Activated T-cell treated with anti-CD3 and anti-CD28 coated beads, Interleukin-2, amount 50 U/mL, for 24 hours (primary cell): ENCODE measurements at regions not wholly inside any gene's neighbourhood (a gene's known extent, or its start where the extent isn't known, plus 50 kb on each side); places are given as distances from the start of the nearest gene placed in this dataset.

ENCODE experiments used
- DNase-seq: peaks from one replicate; pipeline ENCODE4 v3.0.0-alpha.2; 2020
- H3K27ac Mint-ChIP-seq: 2 replicates; pipeline ENCODE4 v1.8.0; 2020; ENCODE audit warnings: mild to moderate bottlenecking, mixed read lengths
- H3K27me3 Mint-ChIP-seq: 2 replicates; pipeline ENCODE4 v1.8.0; 2020; ENCODE audit warnings: mixed read lengths
- H3K36me3 Mint-ChIP-seq: 2 replicates; pipeline ENCODE4 v1.8.0; 2020; ENCODE audit warnings: low read depth, mixed read lengths
- H3K4me1 Mint-ChIP-seq: 2 replicates; pipeline ENCODE4 v1.8.0; 2020; ENCODE audit warnings: low read depth, mixed read lengths
- H3K4me3 Mint-ChIP-seq: 2 replicates; pipeline ENCODE4 v1.8.0; 2020; ENCODE audit warnings: mild to moderate bottlenecking, moderate library complexity, mixed read lengths
- H3K9me3 Mint-ChIP-seq: 2 replicates; pipeline ENCODE4 v1.8.0; 2020; ENCODE audit warnings: mixed read lengths

DNA sequence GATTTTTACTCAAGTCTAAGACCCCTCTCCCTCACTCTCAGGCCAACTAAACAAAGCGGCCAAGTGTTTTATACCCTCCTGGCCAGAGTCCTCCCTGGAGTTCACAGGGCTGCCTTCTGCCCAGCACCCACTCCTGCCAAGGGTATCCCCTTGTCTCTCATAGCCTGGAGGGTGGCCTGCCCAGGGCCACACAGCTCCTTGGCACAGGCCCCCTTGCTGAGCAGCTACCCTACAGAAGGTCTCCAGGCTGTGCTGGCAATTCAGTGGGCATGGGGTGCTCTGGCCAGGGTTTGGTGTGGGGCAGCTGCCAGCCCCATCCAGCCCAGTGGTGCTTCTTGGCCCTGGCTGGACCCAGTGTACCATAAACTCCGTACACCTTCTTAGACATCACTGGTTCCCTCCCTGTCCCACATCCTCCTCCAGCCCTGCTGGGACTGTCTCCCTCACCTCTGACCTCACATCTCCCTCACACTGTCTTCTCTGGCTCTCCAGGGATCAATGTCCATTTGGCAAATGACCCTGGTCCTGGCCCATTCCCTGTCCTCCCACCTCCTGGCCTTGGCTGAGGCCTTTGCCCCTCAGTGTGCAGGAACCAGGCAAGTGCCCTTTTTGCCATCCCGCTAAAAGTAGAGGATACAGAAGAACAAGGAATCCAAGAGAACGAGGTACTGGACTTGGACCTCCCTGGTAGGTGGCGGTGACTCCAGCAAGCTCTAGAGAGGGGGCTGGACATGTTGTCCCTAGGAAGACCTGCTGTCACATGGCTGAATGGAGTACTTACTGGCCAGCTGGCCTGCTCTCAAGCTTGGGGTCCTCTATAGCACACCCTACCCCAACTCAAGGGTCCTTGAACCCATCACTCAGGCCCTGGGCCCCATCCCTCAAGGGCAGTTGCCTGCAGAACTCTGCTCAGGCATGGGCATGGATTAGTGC is 50.0 kb upstream of the TRPM1 start:
- Mint-ChIP-seq H3K4me1 (no peaks in the 10 kb centered on the region), H3K27me3 (peaks cover 3% of the 10 kb centered on the region), H3K9me3 (no peaks in the 10 kb centered on the region), H3K4me3 (no peak overlapping the region), H3K36me3 (no peaks in the 10 kb centered on the region), H3K27ac (no peak overlapping the region)
- no peak for DNase-seq

DNA sequence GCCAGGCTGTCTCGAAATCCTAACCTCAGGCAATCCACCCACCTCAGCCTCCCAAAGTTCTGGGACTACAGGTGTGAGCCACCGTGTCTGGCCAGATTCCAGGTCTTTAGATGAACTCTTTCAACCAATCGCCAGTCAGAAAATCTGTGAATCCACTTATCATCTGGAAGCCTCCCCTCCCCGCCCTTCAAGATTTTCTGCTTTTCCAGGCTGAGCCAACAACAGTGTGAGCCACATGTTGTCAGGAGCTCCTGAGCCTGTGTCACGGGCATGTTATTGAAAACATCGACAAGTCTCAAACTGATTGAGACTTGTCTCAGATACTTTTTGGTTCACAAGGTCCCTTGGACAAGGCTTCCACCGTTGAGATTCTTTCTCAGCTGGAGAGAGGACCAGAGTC is 52.0 kb upstream of the TRPM1 start:
- H3K27me3 Mint-ChIP-seq, result peaks cover 3% of the 10 kb centered on the region
- no peaks in the 10 kb centered on the region for H3K36me3 Mint-ChIP-seq
- DNase-seq, result no peak
- H3K4me1 Mint-ChIP-seq, result no peaks in the 10 kb centered on the region
- H3K27ac Mint-ChIP-seq, result no peak overlapping the region
- no peak overlapping the region for H3K4me3 Mint-ChIP-seq
- no peaks in the 10 kb centered on the region for H3K9me3 Mint-ChIP-seq

DNA sequence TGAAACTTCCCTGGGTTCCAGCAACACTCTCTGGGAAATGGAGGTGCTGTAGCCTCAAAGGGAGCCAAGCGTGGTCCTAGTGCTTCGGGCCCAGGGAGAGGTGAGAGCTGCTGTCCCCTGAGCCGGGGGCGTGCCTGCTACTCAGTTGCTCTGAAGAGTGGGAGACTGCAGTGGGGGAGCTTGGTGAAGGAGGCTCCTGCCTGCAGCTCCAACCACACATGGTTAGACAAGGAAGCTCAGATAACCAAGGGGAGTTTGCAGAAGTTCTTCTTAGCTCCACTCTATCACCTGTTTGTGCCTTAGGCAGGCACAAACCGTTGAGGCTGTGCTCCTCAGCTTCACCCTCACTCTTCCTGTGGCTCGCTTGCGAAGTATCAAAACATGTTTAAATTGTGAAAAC is 53.6 kb upstream of the TRPM1 start:
- H3K27me3 Mint-ChIP-seq, result peaks cover 3% of the 10 kb centered on the region
- H3K4me3 Mint-ChIP-seq, result no peak overlapping the region
- DNase-seq, result no peak
- H3K4me1 Mint-ChIP-seq, result no peaks in the 10 kb centered on the region
- H3K27ac Mint-ChIP-seq, result no peak overlapping the region
- H3K9me3 Mint-ChIP-seq, result no peaks in the 10 kb centered on the region
- no peaks in the 10 kb centered on the region for H3K36me3 Mint-ChIP-seq

DNA sequence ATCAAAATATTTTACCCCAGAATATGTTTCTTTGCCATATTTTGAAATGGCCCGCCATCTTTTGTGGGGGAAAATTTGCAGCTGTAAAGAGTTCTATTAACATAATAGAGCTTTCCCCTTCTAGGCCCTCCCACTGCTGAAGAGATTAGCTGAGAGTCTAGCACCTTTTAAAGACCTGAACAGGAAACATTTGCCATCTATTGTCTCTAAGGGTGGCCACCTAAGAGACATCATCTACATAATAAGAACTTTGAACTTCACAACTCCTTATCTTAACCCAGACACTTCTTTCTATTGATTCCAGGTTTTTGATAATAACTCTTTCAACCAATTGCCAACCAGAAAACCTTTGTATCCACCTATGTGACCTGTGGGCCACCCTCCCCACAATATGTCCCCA is 54.7 kb upstream of the TRPM1 start:
- Mint-ChIP-seq H3K27me3 (peaks cover 3% of the 10 kb centered on the region), H3K9me3 (no peaks in the 10 kb centered on the region), H3K4me1 (no peaks in the 10 kb centered on the region), H3K27ac (no peak overlapping the region), H3K36me3 (no peaks in the 10 kb centered on the region), H3K4me3 (no peak overlapping the region)
- no peak for DNase-seq

DNA sequence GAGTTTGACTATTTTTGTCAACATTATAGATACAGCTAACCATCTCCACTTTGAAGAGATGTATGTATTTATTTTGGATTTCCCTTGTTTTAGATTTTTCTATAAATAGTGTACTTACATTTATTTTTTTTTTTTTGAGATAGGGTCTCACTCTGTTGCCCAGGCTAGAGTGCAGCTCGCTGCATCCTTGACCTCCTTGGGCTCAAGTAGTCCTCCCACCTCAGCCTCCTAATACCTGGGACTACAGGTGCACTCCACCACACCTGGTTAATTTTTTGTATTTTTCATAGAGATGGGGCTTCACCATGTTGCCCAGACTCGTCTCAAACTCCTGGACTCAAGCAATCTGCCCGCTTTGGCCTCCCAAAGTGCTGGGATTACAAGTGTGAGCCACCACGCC is 55.3 kb upstream of the TRPM1 start:
- no peaks in the 10 kb centered on the region for H3K9me3 Mint-ChIP-seq
- peaks cover 1% of the 10 kb centered on the region for H3K27me3 Mint-ChIP-seq
- no peak for DNase-seq
- H3K36me3 Mint-ChIP-seq, result no peaks in the 10 kb centered on the region
- no peaks in the 10 kb centered on the region for H3K4me1 Mint-ChIP-seq
- no peak overlapping the region for H3K4me3 Mint-ChIP-seq
- H3K27ac Mint-ChIP-seq, result no peak overlapping the region

DNA sequence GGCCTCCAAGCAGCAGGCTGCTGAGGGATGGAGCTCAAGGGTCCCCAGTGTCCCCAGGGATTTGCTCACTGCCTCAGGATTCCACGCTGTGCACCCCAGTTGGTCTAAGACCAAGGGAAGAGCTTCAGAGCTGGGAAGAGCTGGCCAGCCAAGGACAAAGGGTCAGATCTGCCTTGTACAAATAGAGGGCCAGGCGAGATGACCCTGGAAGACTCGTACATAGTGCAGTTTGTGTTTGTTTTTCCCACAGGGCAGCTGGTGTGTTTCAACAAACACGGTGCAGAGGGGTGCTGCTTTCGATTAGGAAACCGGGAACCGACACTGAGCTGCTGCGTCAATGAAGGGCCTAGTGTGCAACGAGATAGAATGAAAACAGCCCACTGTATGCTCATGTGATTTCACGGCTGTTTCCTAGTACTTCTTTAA is 56.1 kb upstream of the TRPM1 start:
- Mint-ChIP-seq H3K9me3 (no peaks in the 10 kb centered on the region), H3K4me3 (no peak overlapping the region), H3K27me3 (no peaks in the 10 kb centered on the region), H3K4me1 (no peaks in the 10 kb centered on the region), H3K27ac (no peak overlapping the region), H3K36me3 (no peaks in the 10 kb centered on the region)
- no peak for DNase-seq

DNA sequence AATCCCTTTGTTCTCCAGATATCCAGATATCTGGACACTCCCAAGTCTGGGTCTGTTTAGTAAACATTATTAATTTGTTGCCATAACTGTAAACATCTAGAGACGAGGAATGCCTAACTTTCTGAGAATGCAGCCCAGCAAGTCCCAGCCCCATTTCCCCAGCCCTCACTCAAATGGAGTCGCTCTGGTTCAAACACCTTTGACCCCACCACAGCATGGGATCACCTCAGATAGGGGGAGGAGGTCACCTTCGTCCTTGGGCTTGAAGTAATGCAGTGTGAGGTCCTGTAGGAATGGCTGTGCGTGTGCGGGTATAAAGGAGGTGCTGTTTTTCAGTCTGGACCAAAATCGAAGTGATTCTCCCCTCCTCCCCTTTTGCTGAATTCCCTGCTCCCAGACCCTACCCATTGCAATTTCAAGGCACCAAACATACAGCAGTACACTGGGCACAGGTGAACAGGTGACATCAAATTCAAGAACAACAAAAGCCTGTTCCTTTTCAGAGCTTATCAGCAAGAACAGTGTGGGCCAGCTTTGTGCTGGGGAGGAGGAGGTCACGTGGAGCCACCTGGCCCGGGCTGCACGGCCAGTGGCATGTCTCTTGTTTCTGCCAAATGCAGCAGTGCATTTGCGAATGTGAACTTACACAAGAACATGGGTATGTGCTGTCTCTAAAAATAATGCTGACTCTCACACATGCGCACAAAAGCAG is 57.5 kb upstream of the TRPM1 start:
- H3K4me3 Mint-ChIP-seq, result no peak overlapping the region
- no peak for DNase-seq
- no peak overlapping the region for H3K27ac Mint-ChIP-seq
- no peaks in the 10 kb centered on the region for H3K9me3 Mint-ChIP-seq
- H3K27me3 Mint-ChIP-seq, result no peaks in the 10 kb centered on the region
- no peaks in the 10 kb centered on the region for H3K4me1 Mint-ChIP-seq
- H3K36me3 Mint-ChIP-seq, result no peaks in the 10 kb centered on the region

DNA sequence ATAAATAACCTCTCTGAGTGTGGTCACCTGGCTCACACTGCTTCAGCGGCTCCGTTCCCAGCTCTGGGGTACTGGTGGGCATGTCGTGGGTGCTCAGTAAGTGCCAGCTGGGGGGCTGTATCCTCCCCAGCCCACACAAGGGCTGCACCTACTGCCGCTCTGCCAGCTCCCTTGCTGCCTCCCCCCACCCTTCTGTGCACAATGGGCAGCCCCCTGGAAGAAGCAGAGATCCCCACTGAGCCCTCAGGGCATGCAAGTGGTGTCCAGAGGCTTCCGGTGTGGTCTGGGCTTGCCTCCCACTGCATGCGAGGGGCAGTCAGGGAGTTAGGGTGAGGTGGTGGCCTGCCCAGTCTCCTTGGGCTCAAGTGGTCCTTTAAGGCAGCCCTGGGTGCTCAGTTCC is 58.3 kb upstream of the TRPM1 start:
- H3K4me1 Mint-ChIP-seq, result no peaks in the 10 kb centered on the region

DNA sequence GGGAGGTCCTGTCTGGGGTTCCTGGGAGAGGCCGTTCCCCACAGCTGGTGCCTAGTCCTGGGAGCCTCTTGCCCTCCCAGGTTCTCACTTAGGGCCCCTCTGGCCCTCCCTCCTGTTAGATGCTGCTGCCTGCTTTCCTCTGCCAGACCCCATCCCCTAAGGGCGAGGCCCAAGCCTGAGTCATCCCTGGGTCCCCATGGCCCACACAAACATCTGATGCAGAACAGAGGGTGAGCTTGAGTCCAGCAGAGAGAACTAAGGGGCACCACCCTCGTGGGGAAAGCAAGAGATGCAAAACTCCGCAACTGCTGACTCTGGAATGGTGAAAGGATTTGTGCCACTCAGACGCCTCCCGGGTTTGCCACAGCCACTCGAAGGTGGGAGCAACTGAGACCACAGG is 58.8 kb upstream of the TRPM1 start:
- Mint-ChIP-seq H3K27ac (no peak overlapping the region), H3K4me3 (no peak overlapping the region), H3K9me3 (no peaks in the 10 kb centered on the region), H3K27me3 (no peaks in the 10 kb centered on the region), H3K36me3 (no peaks in the 10 kb centered on the region), H3K4me1 (peaks cover 2% of the 10 kb centered on the region)
- DNase-seq, result no peak

More for the DNA sequence above, 58.3 kb upstream of the TRPM1 start:
- H3K9me3 Mint-ChIP-seq, result no peaks in the 10 kb centered on the region
- DNase-seq, result no peak
- H3K4me3 Mint-ChIP-seq, result no peak overlapping the region
- no peak overlapping the region for H3K27ac Mint-ChIP-seq
- H3K36me3 Mint-ChIP-seq, result no peaks in the 10 kb centered on the region
- H3K27me3 Mint-ChIP-seq, result no peaks in the 10 kb centered on the region

DNA sequence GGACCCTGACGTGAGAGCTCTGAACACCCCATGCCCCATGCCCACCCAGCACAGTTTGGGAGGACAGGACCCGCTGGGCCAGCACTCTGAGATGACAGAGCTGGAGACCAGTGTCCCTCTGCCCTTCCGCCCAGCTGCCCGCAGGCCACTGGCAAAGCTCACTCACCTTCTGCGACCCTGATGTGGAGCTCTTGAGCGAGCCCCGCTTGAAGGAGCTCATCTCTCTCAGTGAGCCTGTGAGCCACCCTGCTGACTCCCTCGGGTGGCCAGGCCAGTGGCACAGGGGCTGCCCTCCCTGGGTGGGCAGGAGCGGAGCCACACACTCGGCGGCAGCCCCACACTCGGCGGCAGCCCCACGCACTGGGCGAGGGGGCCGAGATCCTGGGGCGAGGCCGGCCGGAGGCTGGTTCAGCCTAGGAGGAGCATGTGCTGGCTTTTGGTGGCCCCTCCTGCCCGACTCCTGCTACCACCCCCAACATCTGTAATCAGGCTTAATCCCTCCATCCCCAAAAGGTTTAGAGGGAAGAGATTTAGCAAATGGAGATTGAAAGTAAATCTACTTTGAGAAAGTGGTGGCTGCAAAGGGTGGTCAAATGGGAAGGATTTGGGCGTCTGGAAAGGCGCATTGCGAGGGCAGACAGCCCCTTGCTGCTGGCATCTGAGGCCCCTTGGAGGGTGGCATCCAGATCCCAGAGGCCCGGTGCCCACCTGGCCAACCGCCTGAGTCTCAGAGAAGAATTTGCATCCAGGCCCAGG is 59.4 kb upstream of the TRPM1 start:
- no peak overlapping the region for H3K27ac Mint-ChIP-seq
- no peak for DNase-seq

DNA sequence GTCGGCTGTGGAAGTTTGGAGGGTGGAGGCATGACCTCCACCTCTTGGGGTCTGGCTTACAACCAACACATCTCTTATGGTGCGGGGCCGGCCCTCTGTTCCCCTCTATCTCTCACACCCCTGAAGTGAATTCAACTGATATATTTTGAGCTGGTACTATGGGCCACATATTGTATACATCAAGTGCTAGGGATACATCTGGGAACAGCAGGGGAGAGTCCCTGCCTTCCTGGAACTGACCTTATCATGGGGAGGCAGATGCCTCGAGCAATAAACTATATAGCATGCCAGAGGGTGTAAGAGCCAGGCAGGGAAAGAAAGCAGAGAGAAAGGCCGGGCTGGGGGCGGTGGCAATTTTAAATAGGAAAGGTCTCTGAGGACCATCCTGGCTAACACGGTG is 60.4 kb upstream of the TRPM1 start:
- Mint-ChIP-seq H3K4me3 (no peak overlapping the region), H3K4me1 (peaks cover 2% of the 10 kb centered on the region), H3K36me3 (no peaks in the 10 kb centered on the region), H3K27me3 (no peaks in the 10 kb centered on the region), H3K9me3 (no peaks in the 10 kb centered on the region), H3K27ac (no peak overlapping the region)
- no peak for DNase-seq

More for the DNA sequence above, 59.4 kb upstream of the TRPM1 start:
- Mint-ChIP-seq H3K9me3 (no peaks in the 10 kb centered on the region), H3K27me3 (no peaks in the 10 kb centered on the region), H3K36me3 (no peaks in the 10 kb centered on the region), H3K4me1 (peaks cover 2% of the 10 kb centered on the region), H3K4me3 (no peak overlapping the region)

DNA sequence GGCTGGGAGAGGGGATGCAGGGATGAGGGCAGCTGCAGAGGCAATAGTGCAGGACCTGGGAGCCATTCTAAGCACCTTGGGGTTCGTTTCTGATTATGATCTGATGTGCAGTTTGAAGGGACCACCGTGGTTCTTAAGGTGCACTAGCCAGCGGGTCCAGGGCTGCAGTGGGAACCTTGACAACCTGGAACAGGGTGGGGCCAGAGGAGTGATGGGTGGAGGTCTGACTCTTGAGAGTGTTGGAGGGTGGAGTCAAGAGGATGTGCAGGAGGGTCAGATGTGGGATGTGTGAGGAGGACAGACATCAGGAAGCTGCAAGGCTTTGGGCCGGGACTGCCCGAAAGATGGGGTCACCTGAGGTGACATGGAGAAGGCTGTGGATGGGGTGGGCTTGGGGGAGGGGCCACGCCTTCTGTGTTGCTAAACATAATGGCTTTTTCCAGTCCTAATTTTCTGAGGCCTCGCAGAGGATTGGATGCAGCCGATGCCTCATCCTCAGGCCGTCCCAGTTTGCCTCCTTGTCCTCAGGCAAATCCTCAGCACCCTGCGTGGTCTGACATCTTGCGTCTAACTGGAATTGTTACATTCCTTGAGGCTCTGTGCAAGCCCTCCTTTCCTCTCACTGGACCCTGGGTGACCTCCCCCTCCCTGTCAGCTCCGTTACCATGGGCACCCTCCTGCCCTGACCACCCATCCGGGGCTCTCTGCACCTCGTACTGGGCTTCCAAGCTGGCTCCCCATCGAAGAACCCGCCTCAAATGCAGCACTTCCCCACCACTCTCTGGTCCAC is 61.4 kb upstream of the TRPM1 start:
- no peak overlapping the region for H3K27ac Mint-ChIP-seq
- H3K27me3 Mint-ChIP-seq, result no peaks in the 10 kb centered on the region
- H3K4me1 Mint-ChIP-seq, result peaks cover 7% of the 10 kb centered on the region
- H3K36me3 Mint-ChIP-seq, result no peaks in the 10 kb centered on the region
- no peaks in the 10 kb centered on the region for H3K9me3 Mint-ChIP-seq
- DNase-seq, result no peak
- no peak overlapping the region for H3K4me3 Mint-ChIP-seq

DNA sequence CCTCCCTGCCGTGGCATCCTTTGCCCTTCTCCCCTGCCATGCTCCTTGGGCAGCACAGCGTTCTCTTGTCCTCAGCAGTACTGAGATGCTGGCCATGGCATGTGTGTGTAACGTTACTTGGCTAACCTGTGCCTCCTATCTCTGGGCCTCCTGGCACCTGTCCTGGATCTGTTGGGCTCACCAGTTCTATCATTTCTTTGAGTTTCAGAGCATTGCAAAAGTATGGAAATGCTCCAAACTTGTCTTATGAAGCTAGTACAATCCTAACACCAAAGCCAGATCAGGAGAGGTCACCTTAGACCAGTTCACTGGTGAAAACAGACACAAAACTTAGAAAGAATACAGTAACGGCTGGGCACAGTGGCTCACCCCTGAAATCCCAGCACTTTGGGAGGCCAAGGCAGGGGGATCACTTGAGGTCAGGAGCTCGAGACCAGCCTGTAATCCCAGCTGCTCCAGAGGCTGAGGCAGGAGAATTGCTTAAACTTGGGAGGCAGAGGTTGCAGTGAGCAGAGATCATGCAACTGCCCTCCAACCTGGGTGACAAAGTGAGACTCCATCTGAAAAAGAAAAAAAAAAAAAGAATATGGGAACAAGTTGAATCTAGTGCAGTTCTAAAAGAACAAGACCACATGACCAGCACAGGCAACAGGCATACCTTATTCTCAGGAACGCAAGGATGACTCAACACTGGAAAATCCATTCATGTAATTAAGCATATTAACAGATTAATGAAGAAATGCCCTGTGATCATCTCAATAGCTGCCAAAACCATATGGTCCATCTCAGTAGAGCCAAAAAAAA is 62.4 kb upstream of the TRPM1 start:
- no peak for DNase-seq
- no peaks in the 10 kb centered on the region for H3K36me3 Mint-ChIP-seq
- no peak overlapping the region for H3K27ac Mint-ChIP-seq
- no peak overlapping the region for H3K4me3 Mint-ChIP-seq
- H3K27me3 Mint-ChIP-seq, result no peaks in the 10 kb centered on the region
- H3K9me3 Mint-ChIP-seq, result no peaks in the 10 kb centered on the region
- peaks cover 11% of the 10 kb centered on the region for H3K4me1 Mint-ChIP-seq
